HepG2 (cell line): ENCODE measurements at regions not wholly inside any gene's neighbourhood (a gene's known extent, or its start where the extent isn't known, plus 50 kb on each side); places are given as distances from the start of the nearest gene placed in this dataset.

Experiments
- CEBPZ ChIP-seq: IDR thresholded peaks from 2 replicates; pipeline ENCODE4 v1.6.1; 2012; ENCODE audit warnings: low read length, improper control_type of control experiment
- CSRNP2 ChIP-seq: sonication (generic); formaldehyde crosslinking; conservative IDR thresholded peaks from 2 replicates; pipeline ENCODE4 v1.8.0; 2022; ENCODE audit warnings: low read depth, missing genetic modification reagents
- CTCF ChIP-seq: sonication (generic); formaldehyde crosslinking; IDR thresholded peaks from 2 replicates; pipeline ENCODE4 v1.5.0; 2020; ENCODE audit warnings: mild to moderate bottlenecking, missing genetic modification reagents, moderate library complexity
- E2F1 ChIP-seq: sonication (generic); formaldehyde crosslinking; IDR thresholded peaks from 2 replicates; pipeline ENCODE4 v1.5.0; 2020; ENCODE audit warnings: missing genetic modification reagents
- EZH2 ChIP-seq: conservative IDR thresholded peaks from 2 replicates; pipeline ENCODE4 v1.6.1; 2012; ENCODE audit warnings: mild to moderate bottlenecking, low read depth, low read length, moderate library complexity
- FOXA1 ChIP-seq, 2 experiments: fragments of 450-650 bp in 1 of 2; sonication (generic) in 1 of 2; formaldehyde crosslinking in 1 of 2; IDR thresholded peaks; 2 replicates each; pipeline versions ENCODE4 v1.4.0 to v1.6.1; 2016 to 2020; ENCODE audit warnings: missing genetic modification reagents in 1 of 2
- FOXM1 ChIP-seq: sonication (generic); formaldehyde crosslinking; IDR thresholded peaks from 2 replicates; pipeline ENCODE4 v1.5.0; 2020; ENCODE audit warnings: missing genetic modification reagents
- KLF9 ChIP-seq: IDR thresholded peaks from 2 replicates; pipeline ENCODE4 v1.6.1; 2016; ENCODE audit warnings: low read depth
- RXRB ChIP-seq: IDR thresholded peaks from 2 replicates; pipeline ENCODE4 v1.6.1; 2016; ENCODE audit warnings: borderline replicate concordance, missing genetic modification reagents, missing compliant biosample characterization
- TEAD2 ChIP-seq: sonication (generic); formaldehyde crosslinking; IDR thresholded peaks from 2 replicates; pipeline ENCODE4 v1.9.0; 2021; ENCODE audit warnings: missing genetic modification reagents
- USF2 ChIP-seq, 2 experiments: sonication (generic) in 1 of 2; formaldehyde crosslinking in 1 of 2; IDR thresholded peaks; 2 replicates each; pipeline versions ENCODE4 v1.5.1 to v1.6.1; 2011 to 2020; ENCODE audit warnings: borderline replicate concordance in 1 of 2, low read depth in 1 of 2, low read length in 1 of 2, mild to moderate bottlenecking in 1 of 2, missing genetic modification reagents in 1 of 2, moderate library complexity in 1 of 2
- ZBTB1 ChIP-seq: sonication (generic); formaldehyde crosslinking; IDR thresholded peaks from 2 replicates; pipeline ENCODE4 v1.4.0; 2020; ENCODE audit warnings: missing genetic modification reagents, borderline replicate concordance
- ZNF350 ChIP-seq: sonication (generic); formaldehyde crosslinking; IDR thresholded peaks from 2 replicates; pipeline ENCODE4 v1.4.0; 2020; ENCODE audit warnings: mild to moderate bottlenecking, low read depth, missing genetic modification reagents, borderline replicate concordance

GRCh38 chr13:50132904-50133357, 117.7 kb downstream of the KCNRG start:
- no peak for TF ChIP-seq RXRB (CRISPR knock-in tag)
- no peak for TF ChIP-seq CTCF (CRISPR knock-in tag)
- TF ChIP-seq USF2 (IDR thresholded peaks at IDR 0.05; ENCODE audit: low read depth, low read length), result no peak
- no peak for TF ChIP-seq USF2 (CRISPR knock-in tag; IDR thresholded peaks at IDR 0.05; ENCODE audit: borderline replicate concordance)
- no peak for TF ChIP-seq EZH2
- no peak for TF ChIP-seq ZBTB1
- TF ChIP-seq E2F1 (CRISPR knock-in tag), result no peak
- no peak for TF ChIP-seq ZNF350 (CRISPR knock-in tag)
- no peak for TF ChIP-seq TEAD2 (CRISPR knock-in tag)
- no peak for TF ChIP-seq FOXA1 (IDR thresholded peaks at IDR 0.05)
- no peak for TF ChIP-seq FOXA1 (CRISPR knock-in tag; IDR thresholded peaks at IDR 0.05)
- no peak for TF ChIP-seq CSRNP2 (CRISPR knock-in tag)
- TF ChIP-seq FOXM1, result no peak
- TF ChIP-seq KLF9, result no peak
- TF ChIP-seq CEBPZ, result no peak
